Neural crest cell (in vitro differentiated cells): ENCODE measurements at regions not wholly inside any gene's neighbourhood (a gene's known extent, or its start where the extent isn't known, plus 50 kb on each side); places are given as distances from the start of the nearest gene placed in this dataset.

Experiments used
- DNase-seq: peaks from one replicate; pipeline ENCODE4 v3.0.0; 2021; ENCODE audit warnings: low read depth, mixed read lengths, low spot score
- H3K27ac Mint-ChIP-seq: one replicate; pipeline ENCODE4 v1.8.0; 2021; ENCODE audit warnings: mild to moderate bottlenecking, mixed read lengths; ENCODE audit not compliant: unreplicated experiment
- H3K27me3 Mint-ChIP-seq: 2 replicates; pipeline ENCODE4 v1.8.0; 2021; ENCODE audit warnings: low read depth, mild to moderate bottlenecking, mixed read lengths
- H3K36me3 Mint-ChIP-seq: 2 replicates; pipeline ENCODE4 v1.8.0; 2021; ENCODE audit warnings: low read depth, mild to moderate bottlenecking, mixed read lengths
- H3K4me1 Mint-ChIP-seq: 2 replicates; pipeline ENCODE4 v1.8.0; 2021; ENCODE audit warnings: mixed read lengths
- H3K4me3 Mint-ChIP-seq: one replicate; pipeline ENCODE4 v1.8.0; 2021; ENCODE audit warnings: mild to moderate bottlenecking, mixed read lengths
- H3K9me3 Mint-ChIP-seq: 2 replicates; pipeline ENCODE4 v1.8.0; 2021; ENCODE audit warnings: mixed read lengths
- CTCF ChIP-seq: fragments of 200-600 bp; sonication (generic); conservative IDR thresholded peaks from 2 replicates; pipeline ENCODE4 v1.5.0; 2021; ENCODE audit warnings: antibody characterized with exemption, mild to moderate bottlenecking

GRCh38 chr7:113404245-113404644 lies 285.9 kb upstream of the SMIM30 start:
- peaks cover 4% of the 10 kb centered on the region for H3K27me3 Mint-ChIP-seq
- H3K4me1 Mint-ChIP-seq: no peaks in the 10 kb centered on the region
- DNase-seq: no peak
- no peaks in the 10 kb centered on the region for H3K36me3 Mint-ChIP-seq
- no peak overlapping the region for H3K27ac Mint-ChIP-seq
- H3K4me3 Mint-ChIP-seq: no peak overlapping the region
- H3K9me3 Mint-ChIP-seq: peaks cover 2% of the 10 kb centered on the region
- TF ChIP-seq CTCF: peak; percentile 29

- TF ChIP-seq CTCF: no peak
- no peaks in the 10 kb centered on the region for H3K4me1 Mint-ChIP-seq
- no peak overlapping the region for H3K27ac Mint-ChIP-seq
- peaks cover 4% of the 10 kb centered on the region for H3K9me3 Mint-ChIP-seq
- no peak for DNase-seq
- peaks cover 4% of the 10 kb centered on the region for H3K27me3 Mint-ChIP-seq
- no peak overlapping the region for H3K4me3 Mint-ChIP-seq
- H3K36me3 Mint-ChIP-seq: no peaks in the 10 kb centered on the region
Measured at GRCh38 chr7:113402482-113402881, 284.1 kb upstream of the SMIM30 start.

- peaks cover 4% of the 10 kb centered on the region for H3K9me3 Mint-ChIP-seq
- no peak overlapping the region for H3K27ac Mint-ChIP-seq
- TF ChIP-seq CTCF: no peak
- H3K4me3 Mint-ChIP-seq: no peak overlapping the region
- DNase-seq: no peak
- H3K27me3 Mint-ChIP-seq: peaks cover 4% of the 10 kb centered on the region
- H3K4me1 Mint-ChIP-seq: no peaks in the 10 kb centered on the region
- no peaks in the 10 kb centered on the region for H3K36me3 Mint-ChIP-seq
Measured at GRCh38 chr7:113402005-113402404, 283.7 kb upstream of the SMIM30 start.

- Mint-ChIP-seq H3K4me3 (no peak overlapping the region), H3K36me3 (no peaks in the 10 kb centered on the region), H3K4me1 (no peaks in the 10 kb centered on the region), H3K9me3 (peaks cover 8% of the 10 kb centered on the region), H3K27ac (no peak overlapping the region), H3K27me3 (peaks cover 1% of the 10 kb centered on the region)
- TF ChIP-seq CTCF: no peak
- no peak for DNase-seq
Measured at GRCh38 chr7:113394856-113395255, 276.5 kb upstream of the SMIM30 start.

- H3K36me3 Mint-ChIP-seq: no peaks in the 10 kb centered on the region
- H3K27me3 Mint-ChIP-seq: peaks cover 3% of the 10 kb centered on the region
- H3K4me1 Mint-ChIP-seq: no peaks in the 10 kb centered on the region
- H3K4me3 Mint-ChIP-seq: no peak overlapping the region
- H3K9me3 Mint-ChIP-seq: peaks cover 18% of the 10 kb centered on the region
- DNase-seq: no peak
- no peak overlapping the region for H3K27ac Mint-ChIP-seq
- no peak for TF ChIP-seq CTCF
Measured at GRCh38 chr7:113392841-113393540, 274.6 kb upstream of the SMIM30 start.
